GM12878 (cell line): ENCODE measurements at regions not wholly inside any gene's neighbourhood (a gene's known extent, or its start where the extent isn't known, plus 50 kb on each side); places are given as distances from the start of the nearest gene placed in this dataset.

ENCODE experiments used
- ATAC-seq: fragments of 200-7000 bp; cut with Tn5 transposase; 3 replicates; pipeline ENCODE4 v1.9.1; 2020; ENCODE audit warnings: mild to moderate bottlenecking, moderate library complexity
- BruUV-seq: library from RNA; stranded (reverse); fragments of 400-500 nt; replicated peaks from 2 replicates; lab custom pipeline; 2021; lab: Mats Ljungman, UMichigan
- CTCF ChIA-PET: fragments of 300-600 bp; sonication (Branson Sonifier 250); formaldehyde crosslinking; extraction: SDS; loops from one replicate; lab custom pipeline; 2021; ENCODE audit warnings: inconsistent platforms; lab: Yijun Ruan, JAX
- POLR2A ChIA-PET: fragments of 350-600 bp; formaldehyde crosslinking; extraction: SDS; loops from one replicate; lab custom pipeline; 2021; ENCODE audit warnings: inconsistent platforms; lab: Charles Lee
- RAD21 ChIA-PET: fragments of 300-600 bp; sonication (Branson Sonifier 250); formaldehyde crosslinking; loops from one replicate; lab custom pipeline; 2023; ENCODE audit warnings: antibody characterized with exemption; ENCODE audit not compliant: unreplicated experiment; lab: Charles Lee
- SMC1A ChIA-PET: fragments of 300-600 bp; sonication (Branson Sonifier 250); formaldehyde crosslinking; loops from one replicate; lab custom pipeline; 2023; ENCODE audit not compliant: unreplicated experiment, uncharacterized antibody; lab: Charles Lee
- DNase-seq: peaks from one replicate; pipeline ENCODE4 v3.0.0-alpha.2; 2011; ENCODE audit warnings: low read depth, low spot score
- FAIRE-seq: peaks from 3 replicates; lab custom pipeline; 2011; peaks lifted over from hg19 to GRCh38; lab: Jason Lieb, UNC
- H2AFZ ChIP-seq: 2 replicates; pipeline ENCODE4 v1.6.0; 2011; ENCODE audit warnings: low read depth, low read length, control low read depth; ENCODE audit not compliant: control insufficient read depth
- H3K27ac ChIP-seq: 2 replicates; pipeline ENCODE4 v1.5.1; 2011; ENCODE audit warnings: control low read depth; ENCODE audit not compliant: control insufficient read depth, insufficient read depth
- H3K27me3 ChIP-seq, 2 experiments: replicated peaks in 1 of 2; 2 replicates each; pipeline versions ENCODE4 v1.6.0 to v1.6.1; 2011; ENCODE audit warnings: low read length in 1 of 2; ENCODE audit not compliant: control insufficient read depth in 2 of 2, insufficient read depth in 2 of 2
- H3K36me3 ChIP-seq, 2 experiments: 2 replicates each; pipeline ENCODE4 v1.5.1; 2011; ENCODE audit warnings: low read length in 1 of 2; ENCODE audit not compliant: control insufficient read depth in 2 of 2, insufficient read depth in 2 of 2
- H3K4me1 ChIP-seq: 2 replicates; pipeline ENCODE4 v1.6.1; 2011; ENCODE audit warnings: mild to moderate bottlenecking, low read length, moderate library complexity, mixed read lengths; ENCODE audit not compliant: control insufficient read depth, insufficient read depth
- H3K4me2 ChIP-seq: 2 replicates; pipeline ENCODE4 v1.6.0; 2011; ENCODE audit warnings: control low read depth; ENCODE audit not compliant: control insufficient read depth, insufficient read depth
- H3K4me3 ChIP-seq: fragments of 200-600 bp; sonication (generic); 2 replicates; pipeline ENCODE4 v1.5.1; 2016
- H3K79me2 ChIP-seq: 2 replicates; pipeline ENCODE4 v1.6.0; 2011; ENCODE audit warnings: low read length; ENCODE audit not compliant: control insufficient read depth, insufficient read depth
- H3K9ac ChIP-seq: 2 replicates; pipeline ENCODE4 v1.8.0; 2011; ENCODE audit warnings: low read length, control low read depth, mixed read lengths; ENCODE audit not compliant: control insufficient read depth, insufficient read depth
- H3K9me3 ChIP-seq: replicated peaks from 3 replicates; pipeline ENCODE4 v1.5.1; 2011; ENCODE audit warnings: mild to moderate bottlenecking, low read length; ENCODE audit not compliant: control insufficient read depth, insufficient read depth
- H4K20me1 ChIP-seq: 2 replicates; pipeline ENCODE4 v1.6.0; 2011; ENCODE audit not compliant: control insufficient read depth, insufficient read depth
- BACH1 ChIP-seq: fragments of 450-650 bp; IDR thresholded peaks from 2 replicates; pipeline ENCODE4 v1.6.1; 2017; ENCODE audit warnings: mild to moderate bottlenecking, borderline replicate concordance
- DPF2 ChIP-seq: fragments of 450-650 bp; IDR thresholded peaks from 2 replicates; pipeline ENCODE4 v1.6.1; 2017; ENCODE audit warnings: mild to moderate bottlenecking
- ESRRA ChIP-seq: IDR thresholded peaks from 2 replicates; pipeline ENCODE4 v1.6.1; 2012; ENCODE audit warnings: mild to moderate bottlenecking, low read length, improper control_type of control experiment
- FOS ChIP-seq: IDR thresholded peaks from 3 replicates; pipeline ENCODE4 v1.6.1; 2011; ENCODE audit warnings: borderline replicate concordance; ENCODE audit not compliant: insufficient read length; ENCODE audit errors: extremely low read depth
- MYB ChIP-seq: fragments of 150-350 bp; IDR thresholded peaks from 2 replicates; pipeline ENCODE4 v1.6.1; 2014; ENCODE audit warnings: mild to moderate bottlenecking, low read depth, low read length, borderline replicate concordance
- MYC ChIP-seq: IDR thresholded peaks from 2 replicates; pipeline ENCODE4 v1.6.1; 2011; ENCODE audit warnings: mild to moderate bottlenecking, low read length, moderate library complexity, inconsistent platforms; ENCODE audit not compliant: insufficient read depth, insufficient replicate concordance, insufficient read length, severe bottlenecking
- SPI1 ChIP-seq: IDR thresholded peaks from 2 replicates; pipeline ENCODE4 v1.6.1; 2011; ENCODE audit warnings: low read depth, mild to moderate bottlenecking, low read length, moderate library complexity, borderline replicate concordance; ENCODE audit not compliant: insufficient read depth
- ZNF207 ChIP-seq: fragments of 450-650 bp; IDR thresholded peaks from 2 replicates; pipeline ENCODE4 v1.6.1; 2014; ENCODE audit warnings: antibody characterized with exemption, mild to moderate bottlenecking, borderline replicate concordance
- WGBS: methylation state at CpG from one replicate; pipeline ENCODE4 v1.1.6; 2016; ENCODE audit warnings: low lambda C conversion rate; ENCODE audit not compliant: insufficient replicate concordance, insufficient coverage; ENCODE audit errors: missing lambda C conversion rate; 5-methylcytosine and 5-hydroxymethylcytosine counted together
- in situ Hi-C: fragments of 300-500 bp; cut with MboI; formaldehyde crosslinking; loops from 9 replicates; pipeline ENCODE4 v1.14.3; 2018; ENCODE audit warnings: mixed read lengths
- intact Hi-C: fragments of 100-400 bp; cut with micrococcal nuclease; formaldehyde crosslinking; loops from one replicate; pipeline ENCODE4 v1.14.2; 2022; ENCODE audit not compliant: unreplicated experiment
- TF ChIP-seq, protein P1 (sequence below): IDR thresholded peaks from 2 replicates; pipeline ENCODE4 v1.6.1; 2012; ENCODE audit warnings: low read length, inconsistent platforms
- TF ChIP-seq, protein P2 (sequence below): fragments of 450-650 bp; IDR thresholded peaks from 2 replicates; pipeline ENCODE4 v1.6.1; 2017; ENCODE audit warnings: mild to moderate bottlenecking

DNA sequence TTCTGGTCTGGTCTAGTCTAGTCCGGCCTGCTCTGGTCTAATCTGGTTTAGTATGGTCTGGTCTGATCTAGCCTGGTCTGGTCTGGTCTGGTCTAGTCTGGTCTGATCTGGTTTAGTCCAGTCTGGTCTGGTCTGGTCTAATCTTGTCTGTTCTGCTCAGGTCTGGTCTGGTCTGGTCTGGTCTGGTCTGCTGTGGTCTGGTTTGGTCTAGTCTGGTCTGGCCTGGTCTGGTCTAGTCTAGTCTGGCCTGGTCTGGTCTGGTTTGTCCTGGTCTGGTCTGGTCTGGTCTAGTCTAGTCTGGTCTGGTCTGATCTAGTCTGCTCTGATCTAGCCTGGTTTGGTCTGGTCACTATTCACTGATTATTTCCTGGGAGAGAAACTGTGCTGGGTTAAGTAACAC lies 84.1 kb upstream of the PRR23E start:
- no peaks in the 10 kb centered on the region for H3K36me3 ChIP-seq
- no peak for ATAC-seq
- no peak for DNase-seq
- no peak for FAIRE-seq
- no peak overlapping the region for H3K27ac ChIP-seq
- RAD21 ChIA-PET: no interaction called here
- H3K4me1 ChIP-seq: no peaks in the 10 kb centered on the region
- no peaks in the 10 kb centered on the region for H3K79me2 ChIP-seq
- no TSS peak for BruUV-seq
- intact Hi-C loops (no loop called here), in situ Hi-C loops (no loop called here)
- WGBS: 0% methylated on average over 1 of the region's 1 CpG
- no peaks in the 10 kb centered on the region for H4K20me1 ChIP-seq
- CTCF ChIA-PET: no interaction called here
- TF ChIP-seq ZNF207 (no peak), FOS (no peak), SPI1 (no peak), BACH1 (no peak), DPF2 (no peak), ESRRA (no peak), MYB (no peak), MYC (no peak)
- TF ChIP-seq, protein P1, sequence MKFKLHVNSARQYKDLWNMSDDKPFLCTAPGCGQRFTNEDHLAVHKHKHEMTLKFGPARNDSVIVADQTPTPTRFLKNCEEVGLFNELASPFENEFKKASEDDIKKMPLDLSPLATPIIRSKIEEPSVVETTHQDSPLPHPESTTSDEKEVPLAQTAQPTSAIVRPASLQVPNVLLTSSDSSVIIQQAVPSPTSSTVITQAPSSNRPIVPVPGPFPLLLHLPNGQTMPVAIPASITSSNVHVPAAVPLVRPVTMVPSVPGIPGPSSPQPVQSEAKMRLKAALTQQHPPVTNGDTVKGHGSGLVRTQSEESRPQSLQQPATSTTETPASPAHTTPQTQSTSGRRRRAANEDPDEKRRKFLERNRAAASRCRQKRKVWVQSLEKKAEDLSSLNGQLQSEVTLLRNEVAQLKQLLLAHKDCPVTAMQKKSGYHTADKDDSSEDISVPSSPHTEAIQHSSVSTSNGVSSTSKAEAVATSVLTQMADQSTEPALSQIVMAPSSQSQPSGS: no peak
- TF ChIP-seq, protein P2, sequence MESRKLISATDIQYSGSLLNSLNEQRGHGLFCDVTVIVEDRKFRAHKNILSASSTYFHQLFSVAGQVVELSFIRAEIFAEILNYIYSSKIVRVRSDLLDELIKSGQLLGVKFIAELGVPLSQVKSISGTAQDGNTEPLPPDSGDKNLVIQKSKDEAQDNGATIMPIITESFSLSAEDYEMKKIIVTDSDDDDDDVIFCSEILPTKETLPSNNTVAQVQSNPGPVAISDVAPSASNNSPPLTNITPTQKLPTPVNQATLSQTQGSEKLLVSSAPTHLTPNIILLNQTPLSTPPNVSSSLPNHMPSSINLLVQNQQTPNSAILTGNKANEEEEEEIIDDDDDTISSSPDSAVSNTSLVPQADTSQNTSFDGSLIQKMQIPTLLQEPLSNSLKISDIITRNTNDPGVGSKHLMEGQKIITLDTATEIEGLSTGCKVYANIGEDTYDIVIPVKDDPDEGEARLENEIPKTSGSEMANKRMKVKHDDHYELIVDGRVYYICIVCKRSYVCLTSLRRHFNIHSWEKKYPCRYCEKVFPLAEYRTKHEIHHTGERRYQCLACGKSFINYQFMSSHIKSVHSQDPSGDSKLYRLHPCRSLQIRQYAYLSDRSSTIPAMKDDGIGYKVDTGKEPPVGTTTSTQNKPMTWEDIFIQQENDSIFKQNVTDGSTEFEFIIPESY: no peak
- SMC1A ChIA-PET: no interaction called here
- no peak overlapping the region for H3K4me2 ChIP-seq
- no peak overlapping the region for H3K9ac ChIP-seq
- no peaks in the 10 kb centered on the region; a peak in 2 of 4 replicates for H3K27me3 ChIP-seq
- POLR2A ChIA-PET: no interaction called here
- H3K9me3 ChIP-seq: peaks cover 5% of the 10 kb centered on the region; the same call in 1 of the 3 replicates
- no peak overlapping the region for H3K4me3 ChIP-seq
- no peak overlapping the region for H2AFZ ChIP-seq
